Astrocyte (in vitro differentiated cells and primary cell): ENCODE measurements at regions not wholly inside any gene's neighbourhood (a gene's known extent, or its start where the extent isn't known, plus 50 kb on each side); places are given as distances from the start of the nearest gene placed in this dataset.

ENCODE experiments used
- EZH2 ChIP-seq: IDR thresholded peaks from 2 replicates; pipeline ENCODE4 v1.6.1; 2012; ENCODE audit warnings: mild to moderate bottlenecking, low read length, inconsistent platforms; ENCODE audit not compliant: insufficient read depth
- TF ChIP-seq, protein P1 (sequence below): IDR thresholded peaks from 2 replicates; pipeline ENCODE4 v1.5.1; 2011; ENCODE audit warnings: low read depth, mild to moderate bottlenecking, inconsistent platforms, low read length, moderate library complexity; ENCODE audit not compliant: insufficient read depth

DNA sequence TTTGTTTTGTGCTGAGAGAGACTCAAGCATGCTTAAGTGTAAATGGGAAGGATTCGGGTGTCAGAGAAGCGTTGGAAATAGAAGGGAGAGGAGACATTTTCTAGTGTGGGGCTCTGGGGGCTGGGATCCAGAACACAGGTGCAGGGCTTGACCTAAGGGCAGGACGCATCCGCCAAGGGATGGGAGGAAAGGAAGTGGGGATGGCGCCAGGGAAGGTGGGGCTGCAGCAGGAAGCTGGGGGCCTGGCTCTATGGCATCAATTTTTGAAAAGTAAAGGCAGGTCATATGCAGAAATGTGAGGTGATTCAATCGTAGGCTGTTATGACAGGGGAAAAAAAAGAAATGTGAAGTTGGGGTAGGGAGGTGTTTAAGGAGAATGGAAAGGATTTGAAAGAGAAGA lies 143.2 kb upstream of the SERTAD2 start:
- no peak for TF ChIP-seq EZH2
- TF ChIP-seq, protein P1, sequence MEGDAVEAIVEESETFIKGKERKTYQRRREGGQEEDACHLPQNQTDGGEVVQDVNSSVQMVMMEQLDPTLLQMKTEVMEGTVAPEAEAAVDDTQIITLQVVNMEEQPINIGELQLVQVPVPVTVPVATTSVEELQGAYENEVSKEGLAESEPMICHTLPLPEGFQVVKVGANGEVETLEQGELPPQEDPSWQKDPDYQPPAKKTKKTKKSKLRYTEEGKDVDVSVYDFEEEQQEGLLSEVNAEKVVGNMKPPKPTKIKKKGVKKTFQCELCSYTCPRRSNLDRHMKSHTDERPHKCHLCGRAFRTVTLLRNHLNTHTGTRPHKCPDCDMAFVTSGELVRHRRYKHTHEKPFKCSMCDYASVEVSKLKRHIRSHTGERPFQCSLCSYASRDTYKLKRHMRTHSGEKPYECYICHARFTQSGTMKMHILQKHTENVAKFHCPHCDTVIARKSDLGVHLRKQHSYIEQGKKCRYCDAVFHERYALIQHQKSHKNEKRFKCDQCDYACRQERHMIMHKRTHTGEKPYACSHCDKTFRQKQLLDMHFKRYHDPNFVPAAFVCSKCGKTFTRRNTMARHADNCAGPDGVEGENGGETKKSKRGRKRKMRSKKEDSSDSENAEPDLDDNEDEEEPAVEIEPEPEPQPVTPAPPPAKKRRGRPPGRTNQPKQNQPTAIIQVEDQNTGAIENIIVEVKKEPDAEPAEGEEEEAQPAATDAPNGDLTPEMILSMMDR = no peak
